Fibroblast of lung (primary cell): ENCODE measurements at regions not wholly inside any gene's neighbourhood (a gene's known extent, or its start where the extent isn't known, plus 50 kb on each side); places are given as distances from the start of the nearest gene placed in this dataset.

Experiments used
- EZH2 ChIP-seq: IDR thresholded peaks from 2 replicates; pipeline ENCODE4 v1.5.1; 2012; ENCODE audit warnings: low read length, control low read depth, mild to moderate bottlenecking; ENCODE audit errors: missing control alignments
- TF ChIP-seq, protein P1 (sequence below), 2 donors: IDR thresholded peaks in 1 of 2; conservative IDR thresholded peaks in 1 of 2; 1 replicate in 1 of 2; 2 replicates in 1 of 2; pipeline ENCODE4 v1.5.1; 2011 to 2012; ENCODE audit warnings: low read length in 2 of 2, control low read depth in 1 of 2, inconsistent platforms in 1 of 2, low read depth in 1 of 2, mild to moderate bottlenecking in 1 of 2

DNA sequence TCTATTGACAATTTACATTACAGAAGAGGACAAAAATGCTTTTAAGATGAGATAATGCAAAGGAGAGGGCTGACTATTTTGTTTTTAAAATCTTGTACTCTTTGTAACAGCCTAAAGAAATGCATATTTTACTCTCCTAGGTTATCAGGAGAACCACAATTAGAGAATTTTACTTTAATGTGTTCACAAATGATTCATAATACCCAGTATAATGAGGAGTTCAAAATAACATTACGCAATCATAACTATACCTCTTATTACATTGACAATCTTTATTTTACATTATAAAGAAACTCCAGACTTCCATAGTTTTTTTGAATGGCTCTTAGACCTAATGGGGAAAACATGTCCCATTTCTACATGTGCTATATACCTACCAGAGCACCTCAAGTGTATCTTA, 1089.7 kb downstream of the PCDH17 start:
- TF ChIP-seq, protein P1, sequence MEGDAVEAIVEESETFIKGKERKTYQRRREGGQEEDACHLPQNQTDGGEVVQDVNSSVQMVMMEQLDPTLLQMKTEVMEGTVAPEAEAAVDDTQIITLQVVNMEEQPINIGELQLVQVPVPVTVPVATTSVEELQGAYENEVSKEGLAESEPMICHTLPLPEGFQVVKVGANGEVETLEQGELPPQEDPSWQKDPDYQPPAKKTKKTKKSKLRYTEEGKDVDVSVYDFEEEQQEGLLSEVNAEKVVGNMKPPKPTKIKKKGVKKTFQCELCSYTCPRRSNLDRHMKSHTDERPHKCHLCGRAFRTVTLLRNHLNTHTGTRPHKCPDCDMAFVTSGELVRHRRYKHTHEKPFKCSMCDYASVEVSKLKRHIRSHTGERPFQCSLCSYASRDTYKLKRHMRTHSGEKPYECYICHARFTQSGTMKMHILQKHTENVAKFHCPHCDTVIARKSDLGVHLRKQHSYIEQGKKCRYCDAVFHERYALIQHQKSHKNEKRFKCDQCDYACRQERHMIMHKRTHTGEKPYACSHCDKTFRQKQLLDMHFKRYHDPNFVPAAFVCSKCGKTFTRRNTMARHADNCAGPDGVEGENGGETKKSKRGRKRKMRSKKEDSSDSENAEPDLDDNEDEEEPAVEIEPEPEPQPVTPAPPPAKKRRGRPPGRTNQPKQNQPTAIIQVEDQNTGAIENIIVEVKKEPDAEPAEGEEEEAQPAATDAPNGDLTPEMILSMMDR (conservative IDR thresholded peaks at IDR 0.05 in 1 of 2, IDR thresholded peaks at IDR 0.05 in 1 of 2; ENCODE audit: low read depth in 1 of 2, low read length in 2 of 2) = no peak
- TF ChIP-seq EZH2 = no peak
